Hepatocyte (in vitro differentiated cells): ENCODE measurements at regions not wholly inside any gene's neighbourhood (a gene's known extent, or its start where the extent isn't known, plus 50 kb on each side); places are given as distances from the start of the nearest gene placed in this dataset.

ENCODE experiments used
- EZH2 ChIP-seq: fragments of 200-600 bp; sonication (generic); IDR thresholded peaks from 2 replicates; pipeline ENCODE4 v1.6.1; 2016; ENCODE audit warnings: antibody characterized with exemption, mild to moderate bottlenecking, borderline replicate concordance
- TF ChIP-seq, protein P1 (sequence below): fragments of 200-600 bp; sonication (generic); IDR thresholded peaks from 2 replicates; pipeline ENCODE4 v1.5.1; 2016; ENCODE audit warnings: antibody characterized with exemption, mild to moderate bottlenecking; ENCODE audit not compliant: poor library complexity

GRCh38 chr3:10666621-10667020 is 149.4 kb upstream of the SLC6A11 start:
- TF ChIP-seq, protein P1, sequence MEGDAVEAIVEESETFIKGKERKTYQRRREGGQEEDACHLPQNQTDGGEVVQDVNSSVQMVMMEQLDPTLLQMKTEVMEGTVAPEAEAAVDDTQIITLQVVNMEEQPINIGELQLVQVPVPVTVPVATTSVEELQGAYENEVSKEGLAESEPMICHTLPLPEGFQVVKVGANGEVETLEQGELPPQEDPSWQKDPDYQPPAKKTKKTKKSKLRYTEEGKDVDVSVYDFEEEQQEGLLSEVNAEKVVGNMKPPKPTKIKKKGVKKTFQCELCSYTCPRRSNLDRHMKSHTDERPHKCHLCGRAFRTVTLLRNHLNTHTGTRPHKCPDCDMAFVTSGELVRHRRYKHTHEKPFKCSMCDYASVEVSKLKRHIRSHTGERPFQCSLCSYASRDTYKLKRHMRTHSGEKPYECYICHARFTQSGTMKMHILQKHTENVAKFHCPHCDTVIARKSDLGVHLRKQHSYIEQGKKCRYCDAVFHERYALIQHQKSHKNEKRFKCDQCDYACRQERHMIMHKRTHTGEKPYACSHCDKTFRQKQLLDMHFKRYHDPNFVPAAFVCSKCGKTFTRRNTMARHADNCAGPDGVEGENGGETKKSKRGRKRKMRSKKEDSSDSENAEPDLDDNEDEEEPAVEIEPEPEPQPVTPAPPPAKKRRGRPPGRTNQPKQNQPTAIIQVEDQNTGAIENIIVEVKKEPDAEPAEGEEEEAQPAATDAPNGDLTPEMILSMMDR = no peak
- TF ChIP-seq EZH2 = no peak
